GM12878 (cell line): ENCODE measurements at regions not wholly inside any gene's neighbourhood (a gene's known extent, or its start where the extent isn't known, plus 50 kb on each side); places are given as distances from the start of the nearest gene placed in this dataset.

Source experiments
- ATAC-seq: fragments of 200-7000 bp; cut with Tn5 transposase; 3 replicates; pipeline ENCODE4 v1.9.1; 2020; ENCODE audit warnings: mild to moderate bottlenecking, moderate library complexity
- BruUV-seq: library from RNA; stranded (reverse); fragments of 400-500 nt; replicated peaks from 2 replicates; lab custom pipeline; 2021; lab: Mats Ljungman, UMichigan
- CTCF ChIA-PET: fragments of 300-600 bp; sonication (Branson Sonifier 250); formaldehyde crosslinking; extraction: SDS; loops from one replicate; lab custom pipeline; 2021; ENCODE audit warnings: inconsistent platforms; lab: Yijun Ruan, JAX
- POLR2A ChIA-PET: fragments of 350-600 bp; formaldehyde crosslinking; extraction: SDS; loops from one replicate; lab custom pipeline; 2021; ENCODE audit warnings: inconsistent platforms; lab: Charles Lee
- RAD21 ChIA-PET: fragments of 300-600 bp; sonication (Branson Sonifier 250); formaldehyde crosslinking; loops from one replicate; lab custom pipeline; 2023; ENCODE audit warnings: antibody characterized with exemption; ENCODE audit not compliant: unreplicated experiment; lab: Charles Lee
- SMC1A ChIA-PET: fragments of 300-600 bp; sonication (Branson Sonifier 250); formaldehyde crosslinking; loops from one replicate; lab custom pipeline; 2023; ENCODE audit not compliant: unreplicated experiment, uncharacterized antibody; lab: Charles Lee
- DNase-seq: peaks from one replicate; pipeline ENCODE4 v3.0.0-alpha.2; 2011; ENCODE audit warnings: low read depth, low spot score
- FAIRE-seq: peaks from 3 replicates; lab custom pipeline; 2011; peaks lifted over from hg19 to GRCh38; lab: Jason Lieb, UNC
- H2AFZ ChIP-seq: 2 replicates; pipeline ENCODE4 v1.6.0; 2011; ENCODE audit warnings: low read depth, low read length, control low read depth; ENCODE audit not compliant: control insufficient read depth
- H3K27ac ChIP-seq: 2 replicates; pipeline ENCODE4 v1.5.1; 2011; ENCODE audit warnings: control low read depth; ENCODE audit not compliant: control insufficient read depth, insufficient read depth
- H3K27me3 ChIP-seq, 2 experiments: replicated peaks in 1 of 2; 2 replicates each; pipeline versions ENCODE4 v1.6.0 to v1.6.1; 2011; ENCODE audit warnings: low read length in 1 of 2; ENCODE audit not compliant: control insufficient read depth in 2 of 2, insufficient read depth in 2 of 2
- H3K36me3 ChIP-seq, 2 experiments: 2 replicates each; pipeline ENCODE4 v1.5.1; 2011; ENCODE audit warnings: low read length in 1 of 2; ENCODE audit not compliant: control insufficient read depth in 2 of 2, insufficient read depth in 2 of 2
- H3K4me1 ChIP-seq: 2 replicates; pipeline ENCODE4 v1.6.1; 2011; ENCODE audit warnings: mild to moderate bottlenecking, low read length, moderate library complexity, mixed read lengths; ENCODE audit not compliant: control insufficient read depth, insufficient read depth
- H3K4me2 ChIP-seq: 2 replicates; pipeline ENCODE4 v1.6.0; 2011; ENCODE audit warnings: control low read depth; ENCODE audit not compliant: control insufficient read depth, insufficient read depth
- H3K4me3 ChIP-seq: fragments of 200-600 bp; sonication (generic); 2 replicates; pipeline ENCODE4 v1.5.1; 2016
- H3K79me2 ChIP-seq: 2 replicates; pipeline ENCODE4 v1.6.0; 2011; ENCODE audit warnings: low read length; ENCODE audit not compliant: control insufficient read depth, insufficient read depth
- H3K9ac ChIP-seq: 2 replicates; pipeline ENCODE4 v1.8.0; 2011; ENCODE audit warnings: low read length, control low read depth, mixed read lengths; ENCODE audit not compliant: control insufficient read depth, insufficient read depth
- H3K9me3 ChIP-seq: replicated peaks from 3 replicates; pipeline ENCODE4 v1.5.1; 2011; ENCODE audit warnings: mild to moderate bottlenecking, low read length; ENCODE audit not compliant: control insufficient read depth, insufficient read depth
- H4K20me1 ChIP-seq: 2 replicates; pipeline ENCODE4 v1.6.0; 2011; ENCODE audit not compliant: control insufficient read depth, insufficient read depth
- DPF2 ChIP-seq: fragments of 450-650 bp; IDR thresholded peaks from 2 replicates; pipeline ENCODE4 v1.6.1; 2017; ENCODE audit warnings: mild to moderate bottlenecking
- ESRRA ChIP-seq: IDR thresholded peaks from 2 replicates; pipeline ENCODE4 v1.6.1; 2012; ENCODE audit warnings: mild to moderate bottlenecking, low read length, improper control_type of control experiment
- SP1 ChIP-seq: IDR thresholded peaks from one replicate; pipeline ENCODE4 v1.6.1; 2011; ENCODE audit warnings: low read depth, low read length
- SREBF2 ChIP-seq: IDR thresholded peaks from 2 replicates; pipeline ENCODE4 v1.6.1; 2012; ENCODE audit warnings: mild to moderate bottlenecking, low read length
- WGBS: methylation state at CpG from one replicate; pipeline ENCODE4 v1.1.6; 2016; ENCODE audit warnings: low lambda C conversion rate; ENCODE audit not compliant: insufficient replicate concordance, insufficient coverage; ENCODE audit errors: missing lambda C conversion rate; 5-methylcytosine and 5-hydroxymethylcytosine counted together
- in situ Hi-C: fragments of 300-500 bp; cut with MboI; formaldehyde crosslinking; loops from 9 replicates; pipeline ENCODE4 v1.14.3; 2018; ENCODE audit warnings: mixed read lengths
- intact Hi-C: fragments of 100-400 bp; cut with micrococcal nuclease; formaldehyde crosslinking; loops from one replicate; pipeline ENCODE4 v1.14.2; 2022; ENCODE audit not compliant: unreplicated experiment
- TF ChIP-seq, protein P1 (sequence below): IDR thresholded peaks from 2 replicates; pipeline ENCODE4 v1.6.1; 2011; ENCODE audit warnings: mild to moderate bottlenecking, low read depth, low read length, moderate library complexity; ENCODE audit not compliant: insufficient replicate concordance
- TF ChIP-seq, protein P2 (sequence below): IDR thresholded peaks from 2 replicates; pipeline ENCODE4 v1.6.1; 2012; ENCODE audit warnings: low read depth, low read length, improper control_type of control experiment

DNA sequence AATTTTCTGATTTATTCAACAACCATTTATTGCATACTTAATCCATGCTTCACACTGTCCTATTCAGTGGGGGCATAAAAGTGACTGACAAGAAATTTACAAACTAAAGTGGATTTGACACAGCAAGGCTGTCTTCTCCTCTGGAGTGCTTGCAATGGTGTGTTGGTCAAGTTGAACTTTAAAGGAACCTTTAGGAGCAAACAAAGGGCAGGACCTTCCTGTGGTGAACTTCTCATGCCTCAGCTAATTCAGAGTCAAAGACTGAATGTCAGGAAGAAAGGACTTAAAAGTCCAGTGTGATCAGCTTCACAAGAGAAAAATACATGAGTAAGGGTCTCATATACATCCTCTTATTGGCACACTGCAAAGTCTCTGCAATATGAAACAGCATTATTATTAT lies 60.8 kb upstream of the TENT5A start (continued):
- no peak for TF ChIP-seq SP1
- TF ChIP-seq, protein P1, sequence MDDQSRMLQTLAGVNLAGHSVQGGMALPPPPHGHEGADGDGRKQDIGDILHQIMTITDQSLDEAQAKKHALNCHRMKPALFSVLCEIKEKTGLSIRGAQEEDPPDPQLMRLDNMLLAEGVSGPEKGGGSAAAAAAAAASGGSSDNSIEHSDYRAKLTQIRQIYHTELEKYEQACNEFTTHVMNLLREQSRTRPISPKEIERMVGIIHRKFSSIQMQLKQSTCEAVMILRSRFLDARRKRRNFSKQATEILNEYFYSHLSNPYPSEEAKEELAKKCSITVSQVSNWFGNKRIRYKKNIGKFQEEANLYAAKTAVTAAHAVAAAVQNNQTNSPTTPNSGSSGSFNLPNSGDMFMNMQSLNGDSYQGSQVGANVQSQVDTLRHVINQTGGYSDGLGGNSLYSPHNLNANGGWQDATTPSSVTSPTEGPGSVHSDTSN = no peak
- TF ChIP-seq, all 136 proteins: peak for 0

DNA sequence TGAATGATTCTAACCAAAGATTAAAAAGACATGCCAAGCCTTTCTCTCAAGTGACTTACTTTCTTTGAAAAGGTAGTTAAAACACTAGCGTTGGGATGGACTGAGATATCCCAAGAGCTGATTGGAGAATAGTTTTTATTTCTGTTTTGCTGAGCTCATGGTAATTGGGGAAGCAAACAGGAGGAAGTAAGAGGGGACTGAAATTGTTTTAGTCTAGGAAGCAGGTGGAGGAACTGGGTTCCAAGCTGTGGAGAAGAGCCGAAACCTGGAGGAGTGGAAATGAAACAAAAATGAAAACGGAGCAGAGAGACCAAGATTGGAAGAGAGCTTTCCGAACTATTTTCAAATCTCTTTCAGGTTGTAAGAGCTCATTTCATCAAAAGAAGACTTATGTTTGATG lies 59.9 kb upstream of the TENT5A start:
- Histone ChIP-seq H4K20me1 (no peaks in the 10 kb centered on the region), H3K36me3 (no peaks in the 10 kb centered on the region), H3K27me3 (no peaks in the 10 kb centered on the region; a peak in 1 of 4 replicates), H3K79me2 (no peaks in the 10 kb centered on the region), H3K9ac (no peak overlapping the region), H3K4me1 (no peaks in the 10 kb centered on the region), H3K4me3 (no peak overlapping the region), H3K4me2 (no peak overlapping the region), H3K27ac (no peak overlapping the region), H2AFZ (no peak overlapping the region), H3K9me3 (no peaks in the 10 kb centered on the region)
- ChIA-PET RAD21 (interaction anchor here (0.7 kb wide), 1 partner anchor 8 kb away, joined by 3 read pairs; no protein-coding TSS in a partner anchor), POLR2A (no interaction called here), SMC1A (interaction anchor here (0.8 to 1.4 kb wide), 4 partner anchors 17 to 213 kb away, joined by 3 to 4 read pairs (median 4); no protein-coding TSS in a partner anchor), CTCF (interaction anchor here (0.5 kb wide), 1 partner anchor 1974 kb away, joined by 4 read pairs; no protein-coding TSS in a partner anchor)
- DNase-seq (no peak), ATAC-seq (no peak), FAIRE-seq (no peak)
- in situ Hi-C loops (no loop called here), intact Hi-C loops (no loop called here)
- TF ChIP-seq ESRRA (no peak), SREBF2 (no peak), DPF2 (no peak)
- TF ChIP-seq, protein P2, sequence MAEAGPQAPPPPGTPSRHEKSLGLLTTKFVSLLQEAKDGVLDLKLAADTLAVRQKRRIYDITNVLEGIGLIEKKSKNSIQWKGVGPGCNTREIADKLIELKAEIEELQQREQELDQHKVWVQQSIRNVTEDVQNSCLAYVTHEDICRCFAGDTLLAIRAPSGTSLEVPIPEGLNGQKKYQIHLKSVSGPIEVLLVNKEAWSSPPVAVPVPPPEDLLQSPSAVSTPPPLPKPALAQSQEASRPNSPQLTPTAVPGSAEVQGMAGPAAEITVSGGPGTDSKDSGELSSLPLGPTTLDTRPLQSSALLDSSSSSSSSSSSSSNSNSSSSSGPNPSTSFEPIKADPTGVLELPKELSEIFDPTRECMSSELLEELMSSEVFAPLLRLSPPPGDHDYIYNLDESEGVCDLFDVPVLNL = no peak
- 2% methylated on average over 4 of the region's 4 CpGs for WGBS
- BruUV-seq = no TSS peak
